GM18498 (cell line): ENCODE measurements at regions not wholly inside any gene's neighbourhood (a gene's known extent, or its start where the extent isn't known, plus 50 kb on each side); places are given as distances from the start of the nearest gene placed in this dataset.

Source experiments
- ATAC-seq: cut with Tn5 transposase; IDR thresholded peaks from one replicate; pipeline ENCODE4 v1.9.1; 2021; ENCODE audit warnings: mild to moderate bottlenecking, moderate library complexity; ENCODE audit not compliant: unreplicated experiment

- ATAC-seq, result no peak
These were observed 682.5 kb upstream of the CCDC179 start for GRCh38 chr11:23542816-23543215.

- ATAC-seq, result no peak
These were observed 683.5 kb upstream of the CCDC179 start for GRCh38 chr11:23543651-23544222.

GRCh38 chr11:23551706-23552105, 691.4 kb upstream of the CCDC179 start:
- ATAC-seq, result no peak

- no peak for ATAC-seq
These were observed 693.7 kb upstream of the CCDC179 start for GRCh38 chr11:23554002-23554401.

GRCh38 chr11:23555085-23555484, 694.8 kb upstream of the CCDC179 start:
- ATAC-seq, result no peak

- no peak for ATAC-seq
These were observed 696.0 kb upstream of the CCDC179 start for GRCh38 chr11:23556163-23556750.

- ATAC-seq, result no peak
These were observed 703.3 kb upstream of the CCDC179 start for GRCh38 chr11:23563591-23563990.

GRCh38 chr11:23564370-23564769, 704.1 kb upstream of the CCDC179 start:
- ATAC-seq, result no peak

GRCh38 chr11:23569134-23569533, 708.9 kb upstream of the CCDC179 start:
- ATAC-seq, result peak; percentile 54

- ATAC-seq, result peak; percentile 87
These were observed 709.3 kb upstream of the CCDC179 start for GRCh38 chr11:23569547-23569946.

- no peak for ATAC-seq
These were observed 710.6 kb upstream of the CCDC179 start for GRCh38 chr11:23570828-23571227.

GRCh38 chr11:23573429-23573828, 713.2 kb upstream of the CCDC179 start:
- ATAC-seq, result no peak

- no peak for ATAC-seq
These were observed 713.9 kb upstream of the CCDC179 start for GRCh38 chr11:23574149-23574548.

GRCh38 chr11:23577296-23577695, 717.0 kb upstream of the CCDC179 start:
- ATAC-seq, result no peak

GRCh38 chr11:23585416-23586104, 725.3 kb upstream of the CCDC179 start:
- no peak for ATAC-seq

GRCh38 chr11:23586173-23586572, 725.9 kb upstream of the CCDC179 start:
- ATAC-seq, result no peak

GRCh38 chr11:23590596-23591308, 730.5 kb upstream of the CCDC179 start:
- ATAC-seq, result no peak

GRCh38 chr11:23594755-23595154, 734.5 kb upstream of the CCDC179 start:
- ATAC-seq, result no peak

- no peak for ATAC-seq
These were observed 744.7 kb upstream of the CCDC179 start for GRCh38 chr11:23604966-23605365.

- ATAC-seq, result no peak
These were observed 745.9 kb upstream of the CCDC179 start for GRCh38 chr11:23606191-23606590.

- ATAC-seq, result no peak
These were observed 751.5 kb upstream of the CCDC179 start for GRCh38 chr11:23611726-23612125.

GRCh38 chr11:23620617-23621016, 760.3 kb upstream of the CCDC179 start:
- ATAC-seq, result no peak
